Stimulated activated CD4-positive, alpha-beta T cell treated with anti-CD3 and anti-CD28 coated beads, Interleukin-1b, Interleukin-23, amount 100 ng/mL, for 4 hours (primary cell): ENCODE measurements at regions not wholly inside any gene's neighbourhood (a gene's known extent, or its start where the extent isn't known, plus 50 kb on each side); places are given as distances from the start of the nearest gene placed in this dataset.
"Not testable (repeated sequence)": the region's sequence is repeated elsewhere in the genome, so short reads cannot be mapped to it uniquely, and the experiment has no call there.

ENCODE experiments used
- DNase-seq, 2 donors: peaks; one replicate each; pipeline ENCODE4 v3.0.0-alpha.2; 2020; ENCODE audit warnings: low read depth in 2 of 2

DNA sequence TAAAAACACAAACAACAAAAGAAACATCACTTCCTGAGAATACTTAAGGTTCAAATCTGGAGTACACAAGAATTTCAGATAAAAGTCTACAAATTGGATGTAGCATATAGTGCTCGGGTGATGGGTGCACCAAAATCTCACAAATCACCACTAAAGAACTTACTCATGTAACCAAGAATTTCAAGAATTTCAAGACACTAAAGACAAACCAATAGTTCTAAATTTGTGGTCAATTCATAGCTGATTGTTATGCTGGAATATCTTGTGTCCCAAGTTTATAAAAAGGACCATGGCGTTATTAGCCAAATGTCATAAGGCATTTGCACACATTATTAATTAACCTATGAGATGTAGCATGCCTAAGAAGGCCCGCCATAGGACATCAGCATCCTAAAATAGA is 1204.1 kb upstream of the AUTS2 start:
- no peak for DNase-seq

DNA sequence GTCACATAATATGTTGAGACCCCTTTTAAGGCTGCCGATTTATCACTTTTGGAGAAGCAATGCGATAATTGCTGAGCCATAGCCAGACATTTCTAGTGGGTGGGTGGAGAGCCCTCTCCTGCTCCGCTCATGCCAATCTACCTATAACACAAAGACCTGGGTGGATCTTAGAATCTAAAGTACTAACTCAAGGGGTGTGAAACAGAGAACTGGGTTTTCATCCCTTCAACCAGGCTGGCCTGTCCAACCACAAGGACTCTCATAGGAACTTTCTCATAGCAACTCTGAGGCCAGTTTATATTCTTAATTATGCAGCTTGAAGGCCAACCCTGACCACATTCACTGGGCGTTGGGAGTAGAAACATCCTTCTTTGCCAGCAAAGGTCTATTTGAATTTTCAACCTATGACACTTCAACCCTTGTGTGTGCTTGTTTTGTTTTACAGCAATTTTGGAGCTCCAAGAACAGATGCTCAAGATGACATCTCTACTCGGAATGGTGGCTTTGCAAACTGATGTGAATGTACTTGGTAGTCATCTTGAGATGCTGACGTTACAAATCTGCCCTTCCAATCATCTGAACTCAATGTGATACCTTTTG is 1198.2 kb upstream of the AUTS2 start:
- DNase-seq, result no peak

DNA sequence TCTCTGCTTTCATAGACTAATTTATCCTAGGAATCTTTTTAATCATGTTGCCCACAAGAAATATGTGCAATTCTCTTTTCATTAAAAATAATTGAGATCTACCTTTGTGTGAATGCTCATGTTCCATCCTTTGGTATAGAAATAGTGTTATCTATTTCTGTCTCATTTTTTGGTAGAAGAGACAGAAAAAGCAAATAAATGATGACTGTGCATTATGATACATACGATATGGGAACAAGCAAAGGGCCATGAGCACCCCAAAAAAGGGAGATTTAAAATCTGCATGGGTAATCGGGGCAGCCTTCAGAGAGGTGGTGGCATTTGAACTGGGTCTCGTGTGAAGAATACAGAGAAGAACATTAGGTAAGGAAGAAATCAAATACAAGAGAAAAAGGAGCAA is 1197.5 kb upstream of the AUTS2 start:
- DNase-seq, result no peak

DNA sequence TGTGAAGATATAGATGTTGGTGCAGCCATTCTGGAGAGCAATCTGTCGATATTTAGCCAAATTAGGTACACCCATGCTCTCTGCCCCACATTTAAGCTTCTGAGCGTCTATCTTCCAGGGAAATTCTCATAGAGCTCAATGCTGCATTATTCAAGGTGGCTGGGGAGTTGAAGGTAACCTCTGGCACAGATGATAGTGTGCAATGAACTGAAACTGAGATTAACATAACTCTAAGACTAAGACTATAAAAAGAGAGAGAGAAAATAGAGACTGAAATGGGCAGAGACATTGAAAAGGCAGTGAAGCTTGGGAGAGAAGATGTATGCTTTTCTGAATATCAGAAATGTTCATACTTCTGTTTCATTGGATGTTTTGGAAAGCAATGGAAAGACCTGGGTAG is 1197.0 kb upstream of the AUTS2 start:
- no peak for DNase-seq

DNA sequence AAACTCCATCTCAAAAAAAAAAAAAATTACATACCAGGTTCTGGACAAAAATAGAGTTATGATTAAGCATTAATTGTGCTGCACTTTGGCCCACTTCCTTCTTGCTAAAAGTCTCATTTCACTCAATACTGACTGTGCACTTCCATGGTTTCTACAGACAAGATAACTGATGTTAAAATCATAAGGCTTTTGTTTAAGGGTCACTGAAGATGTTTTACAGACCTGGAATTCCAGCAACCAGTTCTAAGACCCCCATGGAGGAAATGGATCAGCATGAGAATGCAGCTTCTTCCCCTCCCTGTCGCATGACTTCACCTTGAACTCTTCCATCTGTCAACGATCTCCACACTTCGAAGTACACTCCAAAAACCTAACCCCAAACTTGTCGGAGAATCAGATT is 1191.8 kb upstream of the AUTS2 start:
- DNase-seq, result no peak

DNA sequence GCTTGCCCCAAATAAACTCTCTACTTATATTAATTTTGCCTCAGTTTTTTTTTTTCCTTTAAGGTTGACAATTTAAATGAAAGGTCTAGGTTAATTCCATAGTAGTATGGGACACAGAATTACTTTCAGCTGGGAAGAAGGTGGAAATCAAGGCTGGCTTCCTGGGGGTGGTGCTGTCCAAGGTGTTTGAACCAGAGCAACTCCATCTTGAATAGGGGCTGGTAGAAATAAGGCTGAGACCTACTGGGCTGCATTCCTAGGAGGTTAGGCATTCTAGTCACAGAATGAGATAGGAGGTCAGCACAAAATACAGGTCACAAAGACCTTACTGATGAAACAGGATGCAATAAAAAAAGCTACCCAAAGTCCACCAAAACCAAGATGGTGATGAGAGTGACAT is 1190.8 kb upstream of the AUTS2 start:
- no peak for DNase-seq

DNA sequence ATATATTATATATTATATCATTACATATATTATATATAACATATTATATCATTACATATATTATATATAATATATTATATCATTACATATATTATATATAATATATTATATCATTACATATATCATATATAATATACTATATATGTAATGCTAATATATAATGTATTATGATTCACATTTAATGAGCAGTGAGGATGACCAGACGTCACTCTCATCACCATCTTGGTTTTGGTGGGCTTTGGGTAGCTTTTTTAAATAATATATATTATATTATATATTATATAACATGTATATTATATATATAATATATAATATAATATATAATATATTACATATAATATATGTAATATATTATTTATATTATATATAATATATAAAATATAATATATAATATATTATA is 1189.4 kb upstream of the AUTS2 start:
- DNase-seq, result no peak

DNA sequence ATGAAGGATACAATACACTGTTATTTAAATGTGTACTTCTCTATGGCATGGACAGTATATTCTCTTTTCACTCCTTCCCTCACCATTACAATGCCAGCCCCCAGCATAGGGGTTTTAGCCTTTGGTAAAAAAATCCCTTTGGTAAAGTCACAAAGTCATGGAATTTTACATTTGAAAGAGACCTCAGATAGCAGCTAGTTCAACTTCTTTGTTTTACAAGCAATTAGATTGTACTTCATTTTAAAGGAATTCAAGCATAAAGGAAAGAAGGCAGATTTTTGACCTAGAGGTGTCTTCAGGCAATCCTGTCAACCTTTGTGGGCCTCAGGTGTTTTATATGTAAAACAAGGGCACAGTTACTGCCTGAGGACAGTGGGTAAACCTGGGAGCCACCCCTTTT is 1188.4 kb upstream of the AUTS2 start:
- no peak for DNase-seq

DNA sequence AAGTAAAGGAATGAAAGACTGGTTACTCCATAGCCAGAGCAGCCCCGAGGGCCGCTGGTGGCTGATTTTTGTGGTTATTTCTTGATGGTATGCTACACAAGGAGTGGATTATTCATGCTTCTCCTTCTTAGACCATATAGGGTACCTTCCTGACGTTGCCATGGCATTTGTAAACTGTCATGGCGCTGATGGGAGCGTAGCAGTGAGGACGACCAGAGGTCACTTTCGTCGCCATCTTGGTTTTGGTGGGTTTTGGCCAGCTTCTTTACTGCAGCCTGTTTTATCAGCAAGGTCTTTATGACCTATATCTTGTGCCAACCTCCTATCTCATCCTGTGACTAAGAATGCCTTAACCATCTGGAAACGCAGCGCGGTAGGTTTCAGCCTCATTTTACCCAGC is 1187.6 kb upstream of the AUTS2 start:
- DNase-seq, result not testable (repeated sequence)

DNA sequence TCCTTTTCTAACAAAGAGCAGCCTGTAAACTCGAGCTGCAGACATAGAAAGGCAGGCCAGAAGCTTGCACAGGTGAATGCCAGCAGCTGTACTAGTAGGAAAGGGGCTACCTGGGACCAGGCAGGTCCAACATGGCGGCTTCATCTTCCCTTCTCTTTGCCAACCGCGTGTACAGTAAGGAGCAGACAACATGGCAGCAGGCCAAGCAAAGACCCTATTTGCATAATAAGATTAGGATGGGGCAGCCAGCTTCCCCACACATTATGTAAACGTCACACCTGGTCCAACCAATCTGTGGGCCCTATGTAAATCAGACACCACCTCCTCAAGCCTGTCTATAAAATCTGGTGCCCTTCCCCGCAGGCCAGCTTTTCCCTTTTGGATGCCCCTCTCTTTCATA is 1186.5 kb upstream of the AUTS2 start:
- DNase-seq, result no peak

DNA sequence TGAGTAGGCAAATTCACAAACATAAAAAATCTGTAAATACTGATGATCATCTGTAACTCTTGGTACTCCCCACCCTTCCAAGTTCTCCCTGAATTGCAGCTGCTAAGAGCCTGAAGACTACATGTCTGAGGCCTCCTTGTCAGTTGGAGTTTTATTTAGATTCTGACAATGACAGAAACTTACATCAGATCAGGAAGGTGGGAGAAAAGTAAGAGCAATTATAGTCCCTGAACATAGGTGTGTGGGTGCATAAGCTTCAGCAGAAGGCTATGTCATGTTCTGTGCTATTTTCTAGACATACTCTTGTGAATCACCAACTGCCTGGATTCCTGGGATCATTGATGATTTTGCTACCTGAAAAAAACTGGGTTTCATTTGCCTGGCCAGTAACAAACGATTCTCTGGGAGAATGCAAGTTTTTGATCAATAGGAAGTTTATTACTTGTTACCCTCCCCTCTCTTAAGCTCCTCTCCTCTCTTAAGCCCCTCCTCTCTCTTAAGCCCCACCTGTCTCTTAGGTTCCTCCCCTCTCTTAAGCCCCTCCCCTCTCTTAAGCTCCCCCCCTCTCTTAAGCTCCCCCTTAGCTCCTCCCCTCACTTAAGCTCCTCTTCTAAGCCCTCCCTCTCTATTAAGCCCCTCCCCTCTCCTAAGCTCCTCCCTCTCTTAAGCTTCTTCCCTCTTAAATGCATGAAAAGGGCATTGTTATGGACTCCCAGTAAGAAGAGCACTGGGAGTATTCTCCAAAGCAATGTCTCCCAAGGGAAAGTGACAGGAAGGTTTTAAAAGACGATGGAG is 1183.4 kb upstream of the AUTS2 start:
- no peak for DNase-seq

DNA sequence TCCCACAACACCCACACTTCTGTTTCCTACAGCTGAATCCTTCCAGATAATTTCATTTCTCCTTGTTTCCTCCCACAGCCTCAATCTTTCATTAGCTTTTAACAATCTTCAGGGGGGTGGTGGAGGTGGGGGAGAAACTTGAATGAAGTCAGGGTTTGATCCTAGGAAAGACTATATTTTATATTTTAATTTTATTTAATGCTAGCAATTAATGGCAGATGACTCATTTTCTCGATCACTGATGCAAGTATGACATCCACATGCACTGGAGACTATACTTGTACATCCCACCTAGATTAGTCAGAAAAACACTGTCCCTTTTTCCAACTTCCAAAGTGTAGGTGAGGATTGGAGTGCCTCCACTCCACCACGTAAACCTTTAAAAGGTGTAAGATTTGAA is 1181.3 kb upstream of the AUTS2 start:
- DNase-seq, result no peak

DNA sequence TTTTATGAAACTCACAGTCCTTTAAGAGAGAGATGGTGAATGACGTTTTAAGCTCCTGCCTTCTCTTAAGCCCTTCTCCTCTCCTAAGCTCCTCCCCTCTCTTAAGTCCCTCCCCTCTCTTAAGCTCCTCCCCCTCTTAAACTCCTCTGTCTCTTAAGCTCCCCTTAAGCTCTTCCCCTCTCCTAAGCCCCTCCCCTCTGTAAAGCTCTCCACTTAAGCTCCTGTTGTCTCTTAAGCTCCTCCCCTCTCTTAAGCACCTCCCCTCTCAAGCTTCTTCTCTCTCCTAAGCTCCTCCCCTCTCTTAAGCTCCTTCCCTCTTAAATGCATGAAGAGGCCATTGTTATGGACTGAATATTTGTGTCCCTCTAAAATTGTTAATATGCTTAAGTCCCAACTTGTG is 1180.6 kb upstream of the AUTS2 start:
- no peak for DNase-seq

DNA sequence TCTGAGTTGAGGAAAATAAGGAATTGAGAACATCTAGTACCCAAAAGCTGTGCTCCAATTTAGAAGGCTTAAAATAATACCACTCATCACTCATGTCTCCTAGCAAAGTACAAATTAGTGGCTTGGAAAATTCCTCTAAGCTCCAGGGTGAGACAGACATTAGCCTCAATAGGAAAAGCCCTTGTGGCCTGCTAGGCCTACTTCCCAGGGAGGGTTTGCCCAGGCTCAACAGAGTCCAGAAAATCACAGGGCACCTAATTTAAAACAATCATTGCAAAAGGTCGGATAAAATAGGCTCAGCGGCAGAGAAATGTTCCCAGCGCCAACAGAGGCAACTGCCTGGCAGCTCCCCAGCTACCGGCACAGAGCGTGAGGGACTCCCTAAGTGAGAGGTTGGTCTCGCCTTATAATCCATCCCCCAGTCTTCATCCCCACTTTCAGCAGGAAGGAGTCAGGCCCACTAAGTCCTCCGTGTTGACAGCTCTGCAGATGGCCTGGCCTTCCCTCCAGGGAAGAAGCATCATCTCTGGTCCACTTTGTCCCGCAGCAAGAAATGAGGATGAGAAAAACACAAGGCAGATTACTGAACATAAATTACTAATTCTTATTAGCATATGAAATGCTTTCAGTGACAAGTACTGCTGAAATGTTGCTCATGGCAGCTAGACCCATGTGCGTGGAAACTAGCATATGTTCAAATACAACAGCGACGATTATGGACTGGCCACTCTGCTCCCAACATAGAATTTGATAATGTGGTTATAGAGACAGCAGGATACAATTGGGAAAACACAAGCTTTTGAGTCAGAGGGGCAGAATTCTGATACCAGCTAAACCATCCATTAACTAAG is 1177.7 kb upstream of the AUTS2 start:
- no peak for DNase-seq

DNA sequence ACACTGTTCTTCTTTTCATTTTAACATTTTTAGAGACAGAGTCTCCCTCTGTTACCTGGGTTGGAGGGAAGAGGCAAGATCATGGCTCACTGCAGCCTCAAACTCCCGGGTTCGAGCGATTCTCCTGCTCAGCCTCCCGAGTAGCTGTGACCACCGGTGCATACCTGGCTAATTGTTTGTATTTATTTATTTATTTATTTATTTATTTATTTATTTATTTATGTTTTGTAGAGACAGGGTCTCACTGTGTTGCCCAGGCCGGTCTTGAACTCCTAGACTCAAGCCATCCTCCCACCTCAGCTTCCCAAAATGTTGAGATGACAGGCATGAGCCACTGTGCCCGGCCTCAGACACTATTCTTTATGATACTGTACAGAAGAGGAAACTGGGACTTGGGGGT is 1176.6 kb upstream of the AUTS2 start:
- no peak for DNase-seq

DNA sequence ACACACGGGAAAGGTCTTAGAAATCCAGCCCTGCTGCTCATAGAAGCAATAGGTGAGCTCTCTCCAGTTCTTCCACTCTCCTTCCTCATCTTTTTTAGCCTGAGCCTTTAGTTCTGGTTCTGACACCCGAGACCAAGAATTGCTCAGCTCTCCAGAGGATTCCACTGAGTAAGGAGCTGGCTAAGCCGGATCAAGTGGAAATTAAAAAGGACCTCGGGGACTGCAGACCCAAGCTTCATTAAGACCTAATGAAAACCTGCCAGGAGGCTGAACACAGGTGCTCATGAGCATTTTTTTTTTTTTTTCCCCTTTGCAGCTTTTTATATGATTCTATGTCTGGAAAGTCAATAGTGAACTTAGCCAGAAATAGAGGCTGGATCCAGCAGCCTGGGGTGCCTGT is 1176.0 kb upstream of the AUTS2 start:
- DNase-seq, result no peak

DNA sequence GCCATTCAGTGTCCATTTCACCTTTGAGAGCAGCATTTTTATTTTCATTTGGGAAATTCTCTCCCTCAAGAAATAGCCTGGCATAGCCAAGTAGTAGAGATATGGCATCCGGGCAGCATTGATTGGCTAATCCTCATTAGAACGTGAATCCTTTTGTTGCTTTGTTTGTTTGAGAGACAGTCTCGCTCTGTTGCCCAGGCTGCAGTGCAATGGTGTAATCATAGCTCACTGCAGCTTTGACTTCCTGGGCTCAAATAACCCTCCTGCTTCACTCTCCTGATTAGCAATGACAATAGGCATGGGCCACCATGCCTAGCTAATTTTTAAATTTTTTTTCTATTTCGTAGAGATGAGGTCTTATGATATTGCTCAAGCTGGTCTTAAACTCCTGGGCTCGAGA is 1174.9 kb upstream of the AUTS2 start:
- no peak for DNase-seq

DNA sequence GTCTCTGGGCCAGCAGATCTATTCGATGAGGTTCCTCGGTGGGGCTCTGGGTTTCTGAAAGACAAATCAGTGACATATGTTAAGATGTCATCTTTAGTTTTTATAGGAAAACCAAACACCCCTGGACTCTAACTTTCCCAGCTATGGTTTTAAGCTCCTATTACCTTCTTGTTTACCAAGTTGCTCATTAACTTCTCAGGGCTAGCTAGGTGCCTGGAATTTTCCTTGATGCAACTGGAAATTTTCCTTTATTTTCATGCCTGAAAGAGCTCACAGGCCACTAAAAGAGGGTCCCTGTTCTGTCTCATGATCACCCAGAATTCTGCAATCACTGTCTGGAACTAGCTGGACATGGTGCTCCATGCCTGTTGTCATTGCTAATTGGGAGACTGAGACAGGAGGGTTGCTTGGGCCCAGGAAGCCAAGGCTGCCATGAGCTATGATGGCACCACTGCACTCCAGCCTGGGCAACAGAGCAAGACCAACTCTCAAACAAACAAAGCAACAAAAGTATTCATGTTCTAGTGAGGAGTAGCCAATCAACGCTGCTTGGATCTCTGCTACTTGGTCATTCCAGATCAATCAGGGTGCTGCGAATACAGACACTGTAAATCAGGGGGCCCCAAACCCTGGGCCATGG is 1173.5 kb upstream of the AUTS2 start:
- no peak for DNase-seq

DNA sequence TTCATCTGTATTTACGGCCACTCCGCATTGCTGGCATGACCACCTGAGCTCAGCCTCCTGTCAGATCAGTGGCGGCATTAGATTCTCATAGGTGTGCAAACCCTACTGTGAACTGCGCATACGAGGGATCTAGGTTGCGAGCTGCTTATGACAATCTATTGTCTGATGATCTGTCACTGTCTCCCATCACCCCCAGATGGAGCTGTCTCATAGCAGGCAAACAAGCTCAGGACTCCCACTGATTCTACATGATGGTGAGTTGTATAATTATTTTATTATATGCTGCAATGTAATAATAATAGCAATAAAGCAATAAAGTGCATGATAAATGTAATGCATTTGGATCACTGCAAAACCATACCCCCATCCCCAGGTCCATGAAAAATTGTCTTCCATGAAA is 1172.9 kb upstream of the AUTS2 start:
- no peak for DNase-seq

DNA sequence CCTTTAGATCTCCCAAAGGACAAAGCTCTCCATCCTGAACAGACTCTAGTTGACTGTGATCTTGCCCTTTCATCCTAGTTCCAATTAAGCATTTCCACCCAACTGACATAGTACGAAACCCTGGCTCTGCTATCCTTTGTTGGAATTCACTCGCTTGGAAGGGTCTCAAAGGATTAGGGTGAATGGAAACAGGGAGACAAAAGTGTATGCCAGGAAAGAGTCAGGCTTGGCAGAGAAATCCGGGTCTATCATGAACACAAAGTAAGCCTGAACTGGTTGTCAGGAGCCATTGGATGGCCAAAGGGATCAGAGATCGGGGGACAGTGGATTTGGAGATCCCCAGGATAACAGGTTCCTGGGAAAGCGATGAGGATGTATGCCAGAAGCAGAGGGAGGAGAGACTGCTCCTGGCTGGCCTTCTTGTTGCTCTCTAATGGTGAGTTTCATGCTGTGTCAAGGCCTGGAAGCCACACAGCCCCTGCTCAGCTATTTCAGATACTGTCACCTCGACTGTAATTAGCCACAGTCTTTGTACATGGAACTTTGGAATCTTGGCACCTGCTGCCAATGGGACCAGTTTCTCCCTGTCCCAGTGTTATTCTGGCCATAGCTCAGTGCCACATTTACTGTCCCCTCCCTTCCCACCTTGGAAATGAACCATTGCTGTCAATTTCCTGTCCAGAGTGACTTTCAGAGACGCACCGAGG is 1168.7 kb upstream of the AUTS2 start:
- DNase-seq, result no peak

DNA sequence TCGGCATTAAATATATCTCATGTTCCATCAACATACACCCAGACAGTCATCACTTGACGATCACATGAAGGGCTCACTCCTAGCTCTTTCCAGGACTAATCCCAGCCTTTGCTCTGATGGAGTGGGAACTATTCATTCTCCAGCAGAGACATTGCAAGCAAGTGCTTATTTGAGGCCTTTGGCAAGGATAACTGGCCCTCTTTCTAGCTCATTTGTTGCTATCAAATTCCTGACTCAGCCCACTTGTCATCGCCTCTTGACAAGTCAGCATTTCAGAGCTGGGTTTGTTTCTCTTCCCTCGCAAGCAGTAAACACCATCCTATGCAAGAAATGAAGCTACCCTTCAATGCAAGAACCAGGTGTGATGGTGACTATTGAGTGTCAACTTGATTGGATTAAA is 1165.7 kb upstream of the AUTS2 start:
- DNase-seq, result no peak
